Hematopoietic multipotent progenitor cell treated with erythropoietin and hydrocortisone succinate and interleukin-3 and kit ligand, for 15 days (in vitro differentiated cells): ENCODE measurements at regions not wholly inside any gene's neighbourhood (a gene's known extent, or its start where the extent isn't known, plus 50 kb on each side); places are given as distances from the start of the nearest gene placed in this dataset.
"Not testable (repeated sequence)": the region's sequence is repeated elsewhere in the genome, so short reads cannot be mapped to it uniquely, and the experiment has no call there.

Source experiments
- DNase-seq: peaks from one replicate; pipeline ENCODE4 v3.0.0-alpha.2; 2015; ENCODE audit warnings: low spot score

DNA sequence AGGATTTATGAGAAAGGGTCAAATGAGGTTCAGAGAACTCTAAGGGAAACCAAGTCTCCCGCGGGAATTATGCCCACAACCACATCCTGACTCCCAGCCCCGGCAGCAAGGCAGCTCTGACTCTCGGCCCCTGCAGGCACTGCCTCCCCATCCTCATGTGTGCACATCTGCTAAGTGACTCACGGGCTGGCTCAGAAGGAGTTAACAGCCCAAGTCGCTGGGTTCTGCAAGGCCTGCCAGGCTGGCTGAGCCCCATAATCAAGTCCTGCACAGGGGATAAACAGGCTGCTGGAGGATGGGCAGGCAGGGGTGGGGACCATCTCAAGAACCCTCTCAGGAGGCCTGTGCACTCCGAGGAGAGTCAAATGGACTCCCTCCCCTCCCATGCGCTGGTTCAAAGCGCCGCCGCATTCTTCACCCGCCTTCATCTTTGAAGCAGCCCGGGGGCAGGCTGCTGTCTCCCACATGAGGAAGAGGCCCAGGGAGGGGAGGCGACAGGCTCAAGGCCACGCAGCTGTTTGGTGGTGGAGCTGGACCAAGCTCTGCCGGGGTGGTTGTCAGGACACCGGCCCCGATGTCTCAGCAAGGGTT lies 344.3 kb downstream of the MATN1 start:
- no peak for DNase-seq

DNA sequence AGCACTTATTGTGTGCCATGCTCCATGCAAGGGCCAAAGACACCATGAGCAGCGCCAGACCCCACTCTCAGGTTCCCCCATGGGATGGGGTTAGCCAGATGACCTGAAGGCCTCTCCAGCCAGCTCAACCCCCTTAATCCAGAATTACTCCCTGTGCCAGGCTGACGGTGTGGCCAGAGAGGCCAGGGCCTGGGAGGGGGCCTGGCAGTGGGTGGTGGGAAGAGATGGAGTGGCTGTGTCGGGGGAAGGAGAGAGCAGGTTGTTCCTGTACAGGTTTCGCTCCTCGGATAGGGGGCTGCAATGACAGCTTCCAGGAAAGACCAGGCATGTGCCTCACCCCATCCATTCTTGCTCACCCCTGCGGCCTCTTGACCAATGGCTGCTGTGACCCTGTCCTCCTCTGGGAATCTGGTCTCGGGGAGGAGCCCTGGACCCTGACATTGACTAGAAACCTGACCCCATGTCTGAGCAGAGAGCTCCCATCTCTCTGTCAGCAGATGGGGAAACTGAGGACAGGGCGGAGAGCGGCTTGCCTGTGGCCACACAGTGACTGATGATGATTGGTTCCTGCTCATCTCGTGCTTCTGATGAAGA lies 345.3 kb downstream of the MATN1 start:
- DNase-seq, result no peak

DNA sequence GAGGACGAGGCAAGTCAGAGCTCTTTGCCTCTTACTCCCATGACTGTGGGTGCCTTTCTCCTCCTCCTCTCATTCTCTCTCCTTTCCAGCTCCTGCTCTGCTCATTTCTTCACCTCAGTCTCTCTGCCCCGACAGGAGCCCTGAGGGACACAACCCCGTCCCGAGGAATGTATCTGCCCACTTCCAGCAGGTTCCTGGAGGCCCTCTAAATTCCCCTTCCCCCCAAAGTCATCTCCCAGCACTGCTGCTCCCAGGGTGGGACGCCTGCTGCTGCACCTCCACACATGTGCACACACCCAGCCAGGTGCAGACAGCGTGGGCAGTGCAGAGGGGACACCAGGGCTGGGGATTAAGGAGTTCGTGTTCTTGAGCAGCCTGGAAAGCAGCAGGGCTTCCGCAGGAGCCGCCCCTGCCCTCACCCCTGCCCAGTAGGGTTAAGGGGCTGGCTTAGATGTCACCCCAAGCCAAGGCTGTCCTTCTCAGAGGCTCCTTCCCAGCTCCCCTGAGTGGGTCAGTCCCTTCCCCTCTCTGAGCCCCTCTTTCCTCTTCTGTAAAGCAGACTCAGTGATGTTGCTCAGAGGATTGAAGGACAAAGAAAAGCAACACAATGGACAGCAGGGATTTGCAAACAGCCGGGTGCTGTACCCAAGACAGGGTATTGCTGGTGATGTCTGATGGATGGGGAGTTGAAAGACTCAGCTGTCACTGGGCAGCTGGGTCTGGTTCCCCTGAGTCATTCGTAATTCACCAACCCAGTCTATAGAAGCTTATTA lies 346.0 kb downstream of the MATN1 start:
- DNase-seq, result no peak

DNA sequence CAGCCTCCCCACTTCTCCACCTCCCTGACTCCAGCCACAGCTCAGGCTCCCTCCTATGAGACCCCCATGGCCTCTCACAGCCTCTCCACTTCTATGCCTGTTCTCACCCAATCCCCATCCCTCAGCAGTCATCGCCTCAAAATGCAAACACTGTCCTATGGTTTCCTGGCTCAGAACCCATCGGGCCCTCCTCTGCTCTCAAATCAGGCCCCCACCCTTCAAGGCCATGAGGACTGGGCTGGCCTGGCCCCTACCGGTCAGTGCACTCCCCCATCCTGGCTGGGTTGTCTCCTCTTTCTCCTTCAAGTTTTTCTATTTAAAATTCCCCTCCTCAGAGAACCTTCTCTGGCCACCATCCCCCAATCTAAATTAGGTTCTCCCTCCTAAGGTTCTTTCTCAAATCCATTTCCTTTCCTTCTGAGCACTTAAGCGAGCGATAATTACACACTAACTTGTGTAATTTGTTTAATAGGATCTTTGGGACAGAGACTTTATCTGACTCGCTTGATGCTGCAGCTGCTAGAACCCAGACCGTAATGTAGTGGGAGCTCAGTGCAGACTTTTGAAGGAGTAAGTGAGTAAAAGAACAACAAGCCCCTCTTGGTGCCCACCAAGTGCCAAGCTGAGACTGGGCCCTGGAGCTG lies 347.2 kb downstream of the MATN1 start:
- DNase-seq, result no peak

DNA sequence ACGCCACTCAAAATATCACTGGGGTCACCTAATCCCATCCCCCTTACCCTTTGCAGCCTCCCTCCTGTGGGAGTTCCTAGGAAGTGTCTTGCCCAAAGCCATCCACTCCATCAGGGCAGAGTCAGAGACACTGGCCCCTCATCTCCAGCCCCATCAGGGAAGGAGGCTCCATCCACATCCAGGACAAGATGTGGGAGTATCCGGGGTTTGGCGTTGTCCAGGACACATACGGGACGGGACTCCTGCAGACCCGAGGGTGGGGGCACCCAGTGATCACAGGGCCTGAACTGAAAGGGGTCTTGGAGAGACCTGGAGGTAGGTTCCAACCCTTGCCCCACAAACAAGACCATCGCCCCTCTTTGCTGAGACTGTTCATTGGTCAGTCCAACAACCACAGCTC lies 348.2 kb downstream of the MATN1 start:
- no peak for DNase-seq

DNA sequence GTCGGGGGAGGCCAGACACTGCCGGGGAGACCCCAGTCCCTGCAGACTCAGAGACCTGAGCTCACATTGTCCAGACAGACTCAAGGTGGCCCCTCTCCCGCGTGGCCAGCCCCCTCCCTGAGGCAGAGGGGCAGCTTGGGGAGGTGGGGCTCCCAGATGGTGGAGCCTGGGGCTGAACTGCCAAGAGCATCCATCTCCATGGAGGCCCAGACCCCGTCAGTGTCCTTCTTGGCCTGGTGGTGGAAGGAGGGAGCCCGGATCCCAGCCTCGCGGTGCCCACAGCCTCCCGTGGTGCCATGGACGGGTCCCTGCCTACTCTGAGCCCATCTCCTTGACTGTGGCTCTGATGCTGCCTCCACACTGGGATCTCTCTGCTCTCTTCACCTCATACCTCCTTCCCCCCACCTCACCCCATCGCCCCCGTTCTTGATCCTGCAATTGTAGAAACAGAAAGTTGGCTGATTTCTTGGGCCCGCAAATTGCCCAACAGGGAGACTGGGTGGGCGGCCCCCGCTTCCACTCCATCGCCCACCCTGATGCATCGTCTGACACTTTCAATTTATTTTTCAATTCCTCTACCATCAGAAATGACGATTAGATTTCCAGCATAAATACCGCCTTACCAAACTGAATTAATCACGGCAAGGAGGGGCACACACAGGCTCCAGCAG lies 348.9 kb downstream of the MATN1 start:
- no peak for DNase-seq

DNA sequence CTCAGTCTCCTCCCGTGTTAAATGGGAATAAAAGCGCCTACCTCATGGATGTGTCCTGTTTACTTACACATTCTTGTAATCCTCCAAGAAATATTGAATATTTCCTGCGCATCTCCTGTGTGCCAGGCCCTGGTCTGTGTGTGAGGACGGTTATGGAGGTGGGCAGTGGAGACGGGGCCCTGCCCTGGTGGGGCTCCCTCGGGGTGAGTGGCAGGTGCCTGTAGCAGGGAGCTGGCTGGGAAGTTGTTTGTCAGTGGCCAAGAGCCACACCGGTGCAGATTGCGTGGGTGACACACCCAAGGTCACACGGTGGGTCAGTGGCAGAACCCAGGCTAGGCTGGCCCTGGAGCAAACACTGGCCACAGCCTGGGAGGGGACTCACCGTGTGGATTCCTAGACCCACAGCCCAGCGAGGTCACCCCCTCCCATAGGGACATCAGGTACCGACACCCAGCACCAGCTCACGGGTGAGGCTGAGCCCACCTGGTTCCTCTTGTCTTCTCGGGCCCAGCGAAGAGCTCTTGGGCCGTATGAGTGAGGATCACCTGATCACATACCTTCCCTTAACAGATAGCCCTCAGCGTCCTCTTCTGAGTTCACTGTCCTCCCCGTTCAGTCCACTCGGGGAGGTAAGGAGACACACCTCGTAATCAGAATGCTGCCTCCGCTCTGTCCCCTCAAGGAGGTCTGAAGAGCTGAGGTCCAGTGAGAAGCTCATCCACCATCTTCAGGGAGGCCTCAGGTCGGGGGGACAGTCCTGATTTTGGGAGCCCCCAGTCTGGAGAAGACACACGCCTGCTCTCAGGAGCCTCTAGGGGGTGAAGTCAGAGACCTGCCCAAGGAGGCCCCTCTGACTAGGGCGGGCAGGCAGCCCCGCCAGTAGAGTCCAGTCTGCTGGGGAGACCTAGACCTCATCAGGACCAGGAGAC lies 349.6 kb downstream of the MATN1 start:
- DNase-seq, result no peak

DNA sequence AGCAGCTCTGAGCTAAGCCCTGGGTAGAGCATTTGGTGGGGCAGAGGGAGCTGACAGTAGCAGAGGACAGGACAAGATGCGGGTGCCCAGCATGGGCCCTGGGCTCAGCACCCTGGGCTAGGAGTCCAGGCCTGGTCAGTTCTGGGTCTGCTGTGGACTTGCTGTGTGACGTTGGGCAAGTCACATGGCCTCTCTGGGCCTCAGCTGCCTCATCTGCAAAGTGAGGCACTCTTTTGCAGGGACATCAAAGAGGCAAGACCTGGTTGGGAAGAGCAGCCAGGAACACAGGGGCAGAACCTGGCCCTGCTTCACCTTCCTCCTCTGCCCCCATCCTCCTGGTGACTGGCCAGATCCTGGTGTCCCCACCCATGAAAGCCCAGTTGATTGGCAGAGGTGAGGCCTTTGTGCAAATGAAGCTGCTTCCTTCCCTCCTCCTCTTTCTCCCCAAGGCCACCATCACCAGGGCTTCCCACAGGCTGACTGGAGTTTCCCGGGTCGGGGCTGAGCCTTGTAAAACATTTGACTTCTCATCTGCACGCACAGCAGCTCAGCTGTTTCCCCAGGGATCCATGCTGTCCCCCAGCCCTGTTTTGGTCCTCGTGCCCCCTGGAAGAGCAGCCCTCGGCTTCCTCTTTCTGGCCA lies 350.5 kb downstream of the MATN1 start:
- DNase-seq, result no peak

DNA sequence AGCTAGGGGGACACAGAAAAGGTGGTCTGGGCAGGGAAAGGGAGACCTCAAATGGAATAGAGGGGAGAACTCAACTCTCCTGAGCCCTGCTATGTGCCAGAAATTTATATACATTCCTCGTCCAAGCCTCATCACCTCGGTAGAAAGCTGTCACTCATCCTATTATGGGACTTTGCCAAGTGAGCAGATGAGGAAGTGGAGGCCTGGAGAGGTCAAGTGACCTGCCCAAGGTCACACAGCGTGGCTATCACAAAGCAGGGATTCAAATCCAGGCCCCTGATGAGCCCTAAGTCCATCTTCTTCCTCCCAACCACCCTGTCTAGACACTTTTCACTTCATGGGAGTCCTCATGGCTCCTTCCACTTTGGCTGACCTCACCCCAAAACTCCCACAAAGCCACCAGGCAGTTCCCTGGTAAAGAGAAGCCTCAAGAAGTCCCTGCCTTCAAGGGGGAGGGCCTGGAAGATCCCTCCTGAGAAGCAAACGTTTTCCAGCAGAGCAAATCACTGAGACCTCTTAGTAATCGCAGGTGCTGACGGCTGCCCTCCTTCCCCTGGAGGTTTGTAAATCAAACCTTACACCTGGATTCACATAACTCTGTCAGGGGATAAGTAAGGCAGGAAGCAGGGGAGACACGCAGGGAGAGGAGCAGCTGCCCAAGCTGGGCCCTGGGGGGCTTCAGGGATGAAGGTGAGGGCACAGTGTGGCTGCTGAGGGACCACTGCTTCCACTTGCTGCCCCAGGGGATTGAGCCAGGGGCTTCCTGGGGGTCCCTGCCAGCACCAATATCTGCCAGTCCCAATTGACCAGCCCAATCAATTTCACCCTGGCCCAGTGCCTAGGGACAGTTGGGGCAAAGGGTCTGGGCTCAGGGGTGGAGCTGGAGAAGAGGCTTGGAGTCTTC lies 351.2 kb downstream of the MATN1 start:
- DNase-seq, result no peak

DNA sequence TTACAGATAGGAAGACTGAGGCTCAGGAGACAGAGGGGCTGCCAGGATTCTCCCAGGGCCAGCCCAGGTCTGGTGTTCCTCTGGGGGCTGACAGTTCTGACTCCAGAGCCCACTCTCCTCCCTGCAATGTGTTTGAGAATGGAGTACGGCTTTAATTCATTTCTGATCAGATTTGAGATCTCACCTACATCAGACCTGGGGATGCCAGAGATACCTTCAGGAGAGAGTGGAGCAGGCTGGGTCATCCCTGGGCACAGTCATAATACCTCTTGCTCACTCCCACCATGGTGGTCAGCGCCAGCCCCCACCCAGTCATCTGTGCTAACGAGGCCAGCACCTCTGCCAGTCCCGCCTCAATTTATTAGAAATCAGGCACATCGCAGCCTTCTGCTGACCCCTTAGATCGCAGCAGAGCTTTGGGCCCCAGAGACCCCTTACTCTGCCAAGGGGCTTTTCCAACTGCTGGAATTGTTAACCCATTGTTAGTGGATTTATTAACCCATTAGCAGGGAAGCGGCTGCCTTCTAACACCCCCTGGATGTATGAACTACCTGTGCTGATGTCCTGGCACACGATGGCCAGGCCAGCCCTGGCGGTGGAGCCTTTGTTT lies 352.1 kb downstream of the MATN1 start:
- DNase-seq, result no peak

DNA sequence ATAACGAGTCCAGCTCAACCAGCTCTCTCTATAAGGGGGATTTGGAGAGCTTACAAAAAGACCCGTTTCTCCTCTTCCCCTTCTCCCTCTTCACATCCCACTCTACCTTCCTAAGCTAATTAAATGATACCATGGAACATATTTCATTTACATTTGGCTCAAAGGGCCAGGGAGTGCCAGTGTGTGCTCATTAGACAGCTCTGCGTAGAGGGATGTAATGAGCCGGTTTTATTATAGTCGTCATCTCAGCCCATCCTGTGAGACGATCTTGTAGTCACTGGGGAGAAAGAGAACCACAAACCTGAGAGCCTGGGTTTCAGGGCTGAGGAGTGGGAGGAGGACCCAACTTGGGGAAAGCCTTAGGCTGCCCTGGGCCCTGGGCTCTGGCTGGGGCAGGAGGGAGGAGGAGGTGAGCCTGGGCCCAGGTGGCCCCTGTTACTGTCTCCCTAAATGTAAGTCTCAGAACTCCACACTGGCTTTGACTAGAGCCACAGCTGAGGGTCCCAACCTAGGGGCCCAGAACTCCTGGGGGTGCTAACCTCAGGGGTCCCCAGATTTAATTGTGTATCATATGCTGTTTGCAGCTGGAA lies 354.6 kb downstream of the MATN1 start:
- no peak for DNase-seq

DNA sequence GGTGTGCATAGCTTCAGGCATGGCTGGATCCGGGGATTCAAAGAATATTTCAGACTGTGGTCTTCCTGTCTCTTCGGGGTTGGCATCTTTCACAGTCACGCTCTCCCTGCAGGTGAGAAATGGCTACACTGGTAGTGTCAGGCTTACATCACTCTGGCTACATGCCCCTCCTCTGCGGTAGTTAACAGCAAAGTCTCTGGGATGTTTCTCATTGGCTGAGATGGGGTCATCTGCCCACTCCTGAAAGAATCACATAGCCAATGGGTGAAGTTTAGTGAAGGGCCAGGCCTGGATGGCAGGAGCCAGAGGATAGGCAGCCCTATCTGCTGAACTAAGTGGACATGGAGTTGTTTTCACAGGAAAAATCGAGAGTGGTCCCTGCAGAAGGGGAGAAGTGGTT lies 356.5 kb downstream of the MATN1 start:
- DNase-seq, result no peak

DNA sequence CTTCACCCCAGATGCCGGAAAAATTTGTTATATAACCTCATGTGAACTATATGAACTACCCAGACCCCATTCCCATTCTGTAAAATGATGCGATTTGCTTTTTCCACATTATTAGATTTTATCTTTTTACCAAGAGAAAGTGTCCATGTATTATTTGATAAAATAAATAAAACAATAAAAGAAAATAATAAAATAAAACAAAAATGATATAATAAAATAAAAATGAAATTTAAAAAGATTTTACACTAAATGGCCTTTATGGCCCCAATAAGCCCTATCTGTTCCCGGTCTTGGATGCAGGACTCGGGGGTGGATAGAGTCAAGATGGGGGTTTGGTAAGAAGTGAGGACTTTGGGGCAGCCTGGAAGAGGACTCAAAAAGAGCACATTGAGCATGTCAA lies 357.2 kb downstream of the MATN1 start:
- no peak for DNase-seq

DNA sequence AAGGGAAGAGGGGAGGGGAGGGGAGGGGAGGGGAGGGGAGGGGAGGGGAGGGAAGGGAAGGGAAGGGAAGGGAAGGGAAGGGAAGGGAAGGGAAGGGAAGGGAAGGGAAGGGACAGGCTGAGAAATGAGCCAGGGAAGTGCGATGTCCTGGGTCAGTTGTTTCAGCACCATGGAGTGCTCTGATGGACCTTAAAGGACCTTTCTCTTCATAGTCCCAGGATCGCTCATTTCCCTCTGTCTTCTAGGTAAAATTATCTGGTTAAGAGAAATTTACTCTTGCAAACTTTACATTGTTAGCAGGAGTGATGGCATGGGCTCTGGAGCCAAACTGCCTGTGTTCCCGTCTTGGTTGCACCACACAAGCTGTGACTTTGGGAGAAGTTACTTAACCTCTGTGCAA lies 357.8 kb downstream of the MATN1 start:
- no peak for DNase-seq

DNA sequence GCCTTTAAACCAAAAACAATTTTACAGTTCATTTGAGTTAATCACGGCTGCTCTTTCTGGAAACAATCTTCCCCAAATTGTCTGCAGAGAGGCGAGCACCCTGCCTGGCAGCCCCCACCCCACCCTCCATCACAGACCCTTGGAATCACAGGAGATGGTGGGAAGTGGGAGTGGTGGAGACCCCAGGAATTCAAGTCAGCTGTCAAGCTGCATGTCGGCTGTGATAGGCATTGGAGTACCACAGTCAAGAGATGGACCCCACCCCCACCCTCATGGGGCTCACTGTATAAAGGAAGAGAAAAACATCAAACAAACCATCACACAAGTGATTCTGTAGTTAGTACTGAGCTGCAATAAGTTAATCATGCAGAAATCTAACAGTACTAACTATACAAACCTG lies 360.4 kb downstream of the MATN1 start:
- no peak for DNase-seq

DNA sequence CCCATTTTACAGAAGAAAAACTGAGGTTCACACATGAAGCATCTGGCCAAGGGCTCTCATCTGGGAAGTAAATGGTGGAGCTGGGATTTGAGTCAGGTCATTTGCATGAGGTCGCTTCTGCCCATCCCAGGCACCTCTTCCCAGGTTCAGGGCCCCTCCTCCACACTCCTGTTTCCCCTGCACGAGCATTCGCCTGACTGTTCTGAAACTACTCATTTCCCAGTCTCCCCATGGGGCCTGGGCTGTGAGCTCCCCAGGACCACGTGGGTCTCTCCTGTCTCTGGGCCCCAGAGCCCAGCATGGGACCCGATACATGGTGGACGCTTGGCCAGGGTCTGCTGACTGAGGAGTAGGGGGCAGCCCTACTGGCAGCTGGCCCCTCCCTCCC lies 360.8 kb downstream of the MATN1 start:
- DNase-seq, result no peak

DNA sequence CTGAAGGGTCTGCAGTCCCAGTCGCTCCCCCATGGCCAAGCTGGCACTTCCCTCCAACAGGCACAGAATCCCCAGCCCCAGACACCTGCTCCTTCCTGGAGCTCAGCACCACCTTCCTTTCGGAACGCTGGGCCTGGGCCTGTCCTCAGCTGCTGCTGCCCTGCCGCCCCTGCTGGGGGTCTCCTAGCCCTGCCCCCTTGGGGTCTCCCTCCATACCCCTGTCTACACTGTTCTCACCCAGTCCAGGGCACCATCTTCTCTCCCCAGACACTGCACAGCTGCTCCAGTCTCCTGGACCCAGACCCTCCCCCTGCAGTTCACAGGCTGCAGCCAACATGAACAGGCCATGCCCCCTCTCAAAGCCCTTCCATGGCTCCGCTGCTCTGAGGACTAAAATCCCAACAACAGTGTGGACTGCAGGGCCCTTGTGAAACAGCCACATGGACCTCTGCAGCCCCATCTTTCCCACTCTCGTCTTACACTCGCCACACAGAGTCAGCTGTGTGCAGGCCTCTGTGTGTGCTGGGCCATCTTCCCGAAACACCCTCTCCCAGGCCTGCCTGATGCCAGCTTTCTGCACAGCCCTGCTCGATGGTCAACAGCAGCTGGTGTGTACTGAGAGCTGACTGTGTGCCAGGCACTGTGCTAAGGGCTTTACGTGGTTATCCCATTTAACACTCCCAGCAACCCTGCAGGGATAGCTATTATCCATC lies 361.3 kb downstream of the MATN1 start:
- not testable (repeated sequence) for DNase-seq

DNA sequence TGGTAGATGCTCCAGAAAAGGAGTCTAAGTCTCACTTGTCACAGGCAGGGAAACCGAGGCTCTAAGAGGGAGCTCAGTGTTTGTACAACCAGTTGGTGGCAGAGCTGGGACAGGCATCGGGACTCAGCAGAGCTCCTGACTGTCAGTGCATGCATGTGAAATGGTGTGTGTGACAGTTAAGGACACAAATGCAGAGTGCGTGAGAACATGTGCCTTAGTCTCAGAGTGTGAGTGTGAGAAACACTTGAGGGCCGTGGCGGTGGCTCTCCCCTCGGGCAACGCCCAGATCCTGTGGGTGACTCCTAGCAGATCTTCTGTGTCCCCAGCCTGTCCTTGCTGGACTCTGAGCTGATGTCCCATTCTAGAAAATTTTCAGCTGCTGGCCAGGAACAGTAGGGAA lies 362.6 kb downstream of the MATN1 start:
- no peak for DNase-seq
